ENCODE measurements at regions not wholly inside any gene's neighbourhood (a gene's known extent, or its start where the extent isn't known, plus 50 kb on each side); places are given as distances from the start of the nearest gene placed in this dataset.

DNA sequence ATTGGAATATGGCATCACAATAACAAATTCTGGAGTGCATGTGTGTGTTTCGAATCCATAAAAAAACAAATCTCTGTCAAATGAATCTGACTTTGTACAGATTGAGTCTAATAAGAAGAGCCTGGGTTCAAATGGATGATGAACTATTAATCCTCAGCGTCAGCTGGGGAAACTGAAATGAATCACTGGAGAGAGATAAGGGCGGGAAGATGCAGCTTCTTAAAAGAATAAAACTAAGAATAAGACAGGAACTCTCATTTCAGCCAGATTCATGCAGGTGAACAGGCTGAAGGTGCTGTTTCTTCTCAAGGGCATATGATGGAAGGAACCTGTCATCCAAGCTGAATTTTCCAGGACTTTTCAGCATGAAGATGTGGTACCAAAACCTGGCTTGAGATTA is 202.6 kb upstream of the TRIB2 start:
- Histone ChIP-seq H3K9me3 (no peaks in the 10 kb centered on the region), H3K4me3 (no peak overlapping the region), H3K27ac (no peak overlapping the region), H3K36me3 (no peaks in the 10 kb centered on the region), H3K4me1 (no peaks in the 10 kb centered on the region), H3K27me3 (no peaks in the 10 kb centered on the region)
- no peak for TF ChIP-seq POLR2AphosphoS5 (IDR thresholded peaks at IDR 0.05; ENCODE audit: insufficient read depth in 1 of 2, low read depth in 1 of 2)
- no peak for TF ChIP-seq POLR2A (IDR thresholded peaks at IDR 0.05)
- TF ChIP-seq, protein P1, sequence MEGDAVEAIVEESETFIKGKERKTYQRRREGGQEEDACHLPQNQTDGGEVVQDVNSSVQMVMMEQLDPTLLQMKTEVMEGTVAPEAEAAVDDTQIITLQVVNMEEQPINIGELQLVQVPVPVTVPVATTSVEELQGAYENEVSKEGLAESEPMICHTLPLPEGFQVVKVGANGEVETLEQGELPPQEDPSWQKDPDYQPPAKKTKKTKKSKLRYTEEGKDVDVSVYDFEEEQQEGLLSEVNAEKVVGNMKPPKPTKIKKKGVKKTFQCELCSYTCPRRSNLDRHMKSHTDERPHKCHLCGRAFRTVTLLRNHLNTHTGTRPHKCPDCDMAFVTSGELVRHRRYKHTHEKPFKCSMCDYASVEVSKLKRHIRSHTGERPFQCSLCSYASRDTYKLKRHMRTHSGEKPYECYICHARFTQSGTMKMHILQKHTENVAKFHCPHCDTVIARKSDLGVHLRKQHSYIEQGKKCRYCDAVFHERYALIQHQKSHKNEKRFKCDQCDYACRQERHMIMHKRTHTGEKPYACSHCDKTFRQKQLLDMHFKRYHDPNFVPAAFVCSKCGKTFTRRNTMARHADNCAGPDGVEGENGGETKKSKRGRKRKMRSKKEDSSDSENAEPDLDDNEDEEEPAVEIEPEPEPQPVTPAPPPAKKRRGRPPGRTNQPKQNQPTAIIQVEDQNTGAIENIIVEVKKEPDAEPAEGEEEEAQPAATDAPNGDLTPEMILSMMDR (IDR thresholded peaks at IDR 0.05) = no peak
- intact Hi-C loops (cut with DNase I) = no loop called here
- DNase-seq (ENCODE audit: extremely low spot score in 2 of 2) = no peak

DNA sequence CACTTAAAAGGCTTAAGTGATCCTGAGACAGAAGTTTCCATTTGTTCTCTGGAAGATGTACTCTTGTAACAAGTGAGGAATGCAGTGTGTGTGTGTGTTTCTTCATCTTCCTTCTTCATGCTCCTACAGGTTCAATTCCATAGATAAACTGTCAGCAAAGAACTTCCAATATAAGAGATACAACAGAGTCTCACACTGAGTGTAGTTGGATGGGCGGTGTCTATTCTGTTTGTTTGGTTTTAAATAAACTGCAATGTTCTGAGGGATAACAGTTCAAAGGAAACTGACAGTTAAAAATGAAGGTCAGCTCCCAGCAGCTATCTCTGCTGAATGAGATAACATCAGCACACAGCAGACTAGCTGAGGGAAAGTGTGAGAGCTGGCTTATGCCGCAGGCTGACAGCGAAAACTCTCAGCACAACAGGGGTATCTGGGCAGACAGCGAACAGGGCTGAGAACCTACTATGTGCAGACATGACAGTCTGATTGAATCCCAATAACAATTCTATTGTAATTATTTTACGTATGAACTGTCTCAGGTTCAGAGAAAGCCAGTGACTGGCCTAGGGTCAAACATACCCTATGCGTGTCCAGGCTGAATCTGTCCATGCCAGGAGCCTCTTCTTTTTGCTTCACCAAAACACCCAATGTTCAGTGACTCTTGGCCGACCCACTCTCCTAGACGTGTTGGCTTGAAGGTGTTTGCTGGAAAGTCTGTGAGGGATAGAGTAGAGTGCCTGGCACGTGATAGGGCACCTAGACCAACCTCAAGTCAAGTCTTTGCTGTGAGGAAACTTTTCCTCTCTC is 201.9 kb upstream of the TRIB2 start:
- no peaks in the 10 kb centered on the region for H3K36me3 ChIP-seq

DNA sequence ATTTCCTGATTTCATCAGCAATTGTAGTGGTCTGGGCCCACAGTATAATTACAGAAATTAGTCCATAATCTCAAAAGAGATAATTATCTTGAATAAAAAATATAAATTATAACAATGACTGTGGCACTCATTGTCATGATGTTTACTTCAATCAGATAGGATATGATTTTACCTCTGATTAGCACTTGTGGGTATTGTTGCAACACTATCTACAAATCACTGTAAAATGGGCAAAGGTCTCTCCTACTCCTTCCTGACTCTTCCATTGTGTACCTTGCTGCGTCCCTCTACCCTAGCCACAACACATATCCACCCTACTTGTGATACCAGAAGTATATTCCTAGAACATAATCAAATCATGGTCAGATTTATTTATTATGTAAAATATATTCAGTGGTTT is 200.9 kb upstream of the TRIB2 start:
- Histone ChIP-seq H3K4me1 (no peaks in the 10 kb centered on the region), H3K4me3 (no peak overlapping the region), H3K27me3 (no peaks in the 10 kb centered on the region), H3K36me3 (no peaks in the 10 kb centered on the region), H3K27ac (no peak overlapping the region), H3K9me3 (no peaks in the 10 kb centered on the region)
- DNase-seq (ENCODE audit: extremely low spot score in 2 of 2) = no peak
- TF ChIP-seq, protein P1 (IDR thresholded peaks at IDR 0.05) = no peak
- TF ChIP-seq POLR2A (IDR thresholded peaks at IDR 0.05) (no peak), POLR2AphosphoS5 (IDR thresholded peaks at IDR 0.05; ENCODE audit: insufficient read depth in 1 of 2, low read depth in 1 of 2) (no peak)
- intact Hi-C loops (cut with DNase I) = no loop called here

More for the DNA sequence above, 201.9 kb upstream of the TRIB2 start:
- no peak for DNase-seq (ENCODE audit: extremely low spot score in 2 of 2)
- no peak overlapping the region for H3K27ac ChIP-seq
- intact Hi-C loops (cut with DNase I) = no loop called here
- H3K27me3 ChIP-seq = no peaks in the 10 kb centered on the region
- TF ChIP-seq POLR2A (IDR thresholded peaks at IDR 0.05) (no peak), POLR2AphosphoS5 (IDR thresholded peaks at IDR 0.05; ENCODE audit: insufficient read depth in 1 of 2, low read depth in 1 of 2) (no peak)
- TF ChIP-seq, protein P1 (IDR thresholded peaks at IDR 0.05) = no peak
- H3K9me3 ChIP-seq = no peaks in the 10 kb centered on the region
- H3K4me1 ChIP-seq = no peaks in the 10 kb centered on the region
- no peak overlapping the region for H3K4me3 ChIP-seq

DNA sequence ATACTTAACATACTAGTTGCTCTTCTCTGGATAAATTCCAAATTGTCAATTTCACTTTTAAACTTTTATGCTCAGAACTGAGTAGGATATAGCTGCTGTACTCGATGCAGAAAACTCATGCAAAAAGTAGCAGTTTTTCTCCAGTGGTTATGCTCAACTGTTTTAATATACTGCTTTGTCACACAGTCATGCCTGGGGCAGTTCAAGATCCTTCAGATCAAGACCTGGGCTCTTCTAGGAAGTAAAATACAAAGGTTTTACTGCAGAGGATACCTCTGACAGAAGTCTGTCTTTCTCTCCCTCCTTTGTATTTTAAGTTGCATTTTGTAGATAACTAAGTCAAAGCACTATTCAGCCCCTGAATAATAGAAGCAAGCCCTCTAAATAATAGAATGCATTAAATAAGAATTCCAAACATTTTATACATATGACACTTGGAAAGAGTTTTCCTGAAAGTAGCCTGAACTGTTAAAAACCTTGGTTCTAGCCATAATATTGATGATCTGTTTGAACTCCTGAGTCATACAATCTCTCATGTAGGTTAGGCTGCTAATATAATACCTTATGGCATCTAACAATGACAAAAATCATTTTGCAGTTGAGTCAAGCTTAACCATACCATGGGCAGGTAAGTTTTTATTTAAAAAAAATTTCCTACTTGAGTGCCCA is 183.3 kb upstream of the TRIB2 start:
- intact Hi-C loops (cut with DNase I) = loop anchor here (5.0 kb wide), 1 partner anchor 184 kb away; the partner anchor contains the start of gene TRIB2
- H3K9me3 ChIP-seq = no peaks in the 10 kb centered on the region
- no peak overlapping the region for H3K27ac ChIP-seq

DNA sequence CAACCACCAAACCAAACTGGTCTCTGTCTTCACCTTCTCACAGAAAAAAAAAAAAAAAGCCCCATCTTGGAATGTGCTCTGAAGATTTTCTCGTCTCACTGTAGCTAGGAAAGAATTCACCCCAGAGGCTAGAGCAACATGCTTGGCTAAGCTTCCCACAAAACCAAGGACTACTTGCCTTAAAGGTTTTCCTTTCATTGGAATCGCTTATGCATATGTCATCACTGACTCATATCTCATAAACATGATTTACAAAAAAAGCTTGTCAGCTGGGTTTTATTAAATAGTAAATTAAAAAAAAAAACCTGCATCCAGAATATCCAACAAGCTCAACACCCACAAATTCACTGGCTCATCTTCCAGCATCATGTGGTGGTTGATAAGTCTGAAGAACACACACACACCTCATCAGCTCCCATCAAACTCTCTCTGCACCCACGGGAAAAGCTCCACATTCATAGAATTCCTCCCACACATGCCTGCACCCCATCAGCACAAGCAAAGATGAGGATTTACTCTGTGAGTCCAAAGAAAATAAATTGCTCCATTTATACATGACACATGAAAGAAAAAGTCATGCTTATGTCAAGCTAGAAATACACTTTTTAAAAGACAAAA is 182.0 kb upstream of the TRIB2 start:
- DNase-seq (ENCODE audit: extremely low spot score in 2 of 2) = no peak
- no peak overlapping the region for H3K27ac ChIP-seq
- intact Hi-C loops (cut with DNase I) = loop anchor here (5.0 kb wide), 1 partner anchor 183 kb away; the partner anchor contains the start of gene TRIB2

More for the DNA sequence above, 183.3 kb upstream of the TRIB2 start:
- TF ChIP-seq POLR2AphosphoS5 (IDR thresholded peaks at IDR 0.05; ENCODE audit: insufficient read depth in 1 of 2, low read depth in 1 of 2) (no peak), POLR2A (IDR thresholded peaks at IDR 0.05) (no peak)
- Histone ChIP-seq H3K4me3 (no peak overlapping the region), H3K4me1 (peaks cover 14% of the 10 kb centered on the region), H3K36me3 (no peaks in the 10 kb centered on the region), H3K27me3 (no peaks in the 10 kb centered on the region)
- no peak for DNase-seq (ENCODE audit: extremely low spot score in 2 of 2)

More for the DNA sequence above, 182.0 kb upstream of the TRIB2 start:
- H3K9me3 ChIP-seq = no peaks in the 10 kb centered on the region
- no peaks in the 10 kb centered on the region for H3K36me3 ChIP-seq
- H3K4me1 ChIP-seq = peaks cover 14% of the 10 kb centered on the region
- H3K27me3 ChIP-seq = no peaks in the 10 kb centered on the region
- no peak overlapping the region for H3K4me3 ChIP-seq
- no peak for TF ChIP-seq POLR2A (IDR thresholded peaks at IDR 0.05)
- TF ChIP-seq POLR2AphosphoS5 (IDR thresholded peaks at IDR 0.05; ENCODE audit: insufficient read depth in 1 of 2, low read depth in 1 of 2) = peak in 1 of 2 donors; percentile 52
